ENCODE measurements at regions not wholly inside any gene's neighbourhood (a gene's known extent, or its start where the extent isn't known, plus 50 kb on each side); places are given as distances from the start of the nearest gene placed in this dataset.
A peak's percentile ranks its signal among the peaks of the same experiment; 100 is the strongest.

DNA sequence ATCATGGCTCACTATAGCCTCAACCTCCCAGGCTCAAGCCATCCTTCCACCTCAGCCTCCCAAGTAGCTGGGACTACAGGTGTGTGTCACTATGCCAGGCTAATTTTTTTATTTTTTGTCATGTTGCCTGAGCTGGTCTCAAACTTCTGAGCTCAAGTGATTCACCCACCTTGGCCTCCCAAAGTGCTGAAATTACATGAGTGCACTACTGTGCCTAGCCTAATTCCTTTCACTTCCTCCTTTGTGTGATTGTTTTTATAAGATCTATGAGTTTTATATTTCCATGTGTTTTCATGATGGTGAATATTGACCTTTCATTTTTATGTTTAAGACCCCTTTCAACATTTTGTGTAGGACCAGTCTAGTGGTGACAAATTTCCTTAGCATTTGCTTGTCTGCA is 55.2 kb upstream of the IL12B start:
- no peak for DNase-seq

DNA sequence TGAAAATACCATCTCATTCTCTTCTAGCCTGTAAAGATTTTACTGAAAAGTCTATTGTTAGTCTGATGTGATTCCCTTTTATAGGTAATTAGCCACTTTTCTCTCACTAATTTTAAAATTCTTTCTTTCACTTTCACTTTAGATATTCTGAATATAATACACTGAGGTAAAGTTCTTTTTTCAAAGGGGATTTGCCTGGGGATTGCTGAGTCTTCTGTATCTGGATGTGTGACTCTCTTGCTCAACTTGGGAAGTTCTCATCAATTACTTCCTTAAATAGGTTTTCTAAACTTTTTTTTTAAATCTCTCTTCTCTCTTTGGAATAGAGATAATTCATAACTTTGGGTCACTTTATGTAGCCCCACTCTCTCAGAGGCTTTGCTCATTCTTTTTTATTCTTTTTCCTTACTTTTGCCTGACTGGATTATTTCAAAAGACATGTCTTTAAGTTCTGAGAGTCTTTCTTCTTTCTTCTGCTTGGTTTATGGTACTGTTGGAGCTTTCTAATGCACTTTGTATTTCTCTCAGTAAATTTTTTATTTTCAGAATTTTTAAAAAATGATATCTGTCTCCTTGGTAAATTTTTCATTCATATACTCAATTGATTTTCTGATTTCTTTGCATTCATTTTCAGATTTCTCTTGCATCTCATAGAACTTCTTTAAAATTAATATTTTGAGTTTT is 55.9 kb upstream of the IL12B start:
- no peak for DNase-seq

DNA sequence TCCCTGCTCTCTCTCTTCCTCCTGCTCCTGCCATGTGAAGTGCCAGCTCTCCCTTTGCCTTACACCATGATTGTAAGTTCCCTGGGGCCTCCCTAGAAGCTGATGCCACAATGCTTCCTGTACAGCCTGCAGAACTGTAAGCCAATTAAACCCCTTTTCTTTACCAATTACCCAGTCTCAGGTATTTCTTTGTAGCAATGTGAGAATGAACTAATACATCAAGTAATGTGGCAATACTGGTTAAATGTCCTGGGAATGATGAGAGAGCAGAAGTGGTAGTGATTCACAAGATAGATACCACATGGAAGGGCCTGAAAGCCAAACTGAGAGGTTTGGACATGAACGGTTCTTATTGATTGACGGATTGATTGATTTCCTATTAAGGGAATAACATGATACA is 62.6 kb upstream of the IL12B start:
- DNase-seq, result no peak

DNA sequence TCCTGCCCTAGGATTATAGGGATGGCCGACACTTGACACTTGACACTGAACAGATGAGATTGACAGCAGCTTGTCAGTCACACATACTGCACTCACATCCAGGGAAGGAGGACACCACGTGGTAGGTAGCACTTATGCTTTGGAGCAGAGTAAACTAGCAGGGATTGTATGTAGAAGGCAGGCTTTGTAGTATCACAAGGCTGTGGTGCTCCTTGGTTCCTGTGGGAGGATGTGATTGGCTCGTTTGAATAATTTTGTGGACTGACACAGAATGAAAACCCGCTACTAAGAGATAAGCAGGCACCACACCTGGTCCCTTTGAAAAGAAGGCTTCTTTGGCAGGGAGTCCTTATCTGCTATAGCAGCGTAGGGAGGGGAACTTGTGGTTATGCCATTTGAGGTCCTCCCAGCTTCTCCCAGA is 63.6 kb upstream of the IL12B start:
- no peak for DNase-seq

DNA sequence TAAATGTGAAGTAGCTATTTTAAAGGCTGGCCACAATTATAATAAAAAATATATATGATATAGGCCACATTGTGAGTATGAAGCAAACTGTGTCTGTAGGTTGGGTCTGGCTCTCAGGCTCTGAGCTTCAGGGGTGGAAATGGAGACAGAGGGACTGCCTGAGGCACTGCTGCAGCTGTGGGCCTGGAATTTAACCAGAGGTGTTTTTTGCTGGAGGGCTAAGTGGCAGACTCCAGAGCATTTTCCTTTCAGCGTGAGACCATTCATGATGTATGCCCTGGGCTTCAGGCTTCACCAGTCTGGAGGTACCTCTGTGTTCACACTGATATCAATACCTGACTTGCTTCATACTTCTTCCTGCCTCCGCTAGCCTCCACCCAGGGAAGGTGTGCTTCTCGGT is 64.9 kb upstream of the IL12B start:
- no peak for DNase-seq

DNA sequence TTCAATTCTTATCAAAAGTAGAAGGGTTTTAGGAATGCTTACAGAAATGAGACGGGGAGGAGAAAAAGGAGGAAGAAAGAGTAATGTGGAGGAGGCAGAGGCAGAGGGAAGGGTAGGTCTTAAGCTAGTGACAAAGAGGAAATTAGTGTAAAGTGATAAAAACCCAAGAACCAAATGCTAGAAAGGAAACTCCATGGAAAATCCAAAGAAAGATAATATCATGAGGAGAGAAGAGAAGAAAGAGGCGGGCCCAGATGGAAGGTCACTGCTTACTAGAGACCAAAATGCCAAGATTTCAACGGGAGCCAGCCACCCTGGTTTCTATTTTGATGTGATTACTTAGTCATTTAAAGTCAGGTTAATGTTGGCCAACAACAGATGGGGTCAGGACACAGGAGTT is 68.6 kb upstream of the IL12B start:
- DNase-seq, result no peak

DNA sequence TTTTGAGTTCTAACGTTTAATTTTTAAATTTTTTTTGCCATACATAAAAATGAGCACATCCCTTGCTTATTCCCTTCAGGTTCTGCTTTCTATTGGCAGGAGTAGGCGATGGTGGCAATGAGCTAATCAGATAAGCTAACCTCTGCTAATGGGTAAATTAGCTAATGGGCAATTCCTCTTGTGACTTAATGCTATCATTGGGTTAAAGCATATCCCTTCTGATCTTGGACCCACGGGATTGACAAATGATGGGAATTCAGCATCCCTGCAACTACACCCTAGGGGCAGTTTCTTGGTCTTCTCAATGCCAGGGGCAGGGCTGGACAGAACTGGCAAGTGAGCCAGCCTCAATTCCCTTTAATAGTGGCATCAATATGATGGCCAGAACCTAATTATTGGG is 70.2 kb upstream of the IL12B start:
- no peak for DNase-seq

DNA sequence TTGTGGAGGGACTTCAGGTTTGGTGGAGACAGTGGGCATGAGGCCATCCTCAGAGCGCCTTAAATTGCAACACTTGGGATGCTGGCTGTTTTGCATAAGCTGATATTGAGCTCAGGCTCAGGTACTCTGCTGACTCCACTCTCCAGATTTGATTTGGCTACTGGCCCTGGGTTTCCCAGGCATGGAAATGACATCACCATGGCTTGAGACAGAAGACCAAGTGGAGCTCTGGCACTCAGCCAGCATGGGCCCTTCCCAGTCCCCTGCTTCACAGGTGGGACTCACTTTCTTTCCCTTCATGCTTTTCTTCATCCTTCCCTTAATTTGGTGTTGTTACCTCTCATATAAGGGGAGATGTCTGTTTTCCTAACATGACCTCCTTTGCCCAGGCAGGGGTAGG is 72.0 kb upstream of the IL12B start:
- DNase-seq, result no peak

DNA sequence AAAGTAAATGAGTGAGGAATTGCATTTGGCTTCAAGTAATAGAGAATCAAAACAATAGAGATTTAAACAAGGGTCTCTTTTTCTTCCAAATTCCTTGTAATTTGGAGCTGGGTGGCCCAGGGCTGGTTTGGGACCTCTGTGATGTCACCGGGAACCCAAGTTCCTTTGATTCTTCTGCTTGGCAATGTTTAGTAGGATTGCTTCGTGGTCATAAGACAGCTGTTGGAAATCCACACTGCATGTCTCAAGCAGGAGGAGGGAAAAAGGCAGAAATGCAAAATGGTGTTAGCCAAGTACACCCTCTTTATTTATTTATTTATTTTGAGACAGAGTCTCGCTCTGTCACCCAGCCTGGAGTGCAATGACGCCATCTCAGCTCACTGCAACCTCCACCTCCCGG is 72.6 kb upstream of the IL12B start:
- DNase-seq, result no peak

DNA sequence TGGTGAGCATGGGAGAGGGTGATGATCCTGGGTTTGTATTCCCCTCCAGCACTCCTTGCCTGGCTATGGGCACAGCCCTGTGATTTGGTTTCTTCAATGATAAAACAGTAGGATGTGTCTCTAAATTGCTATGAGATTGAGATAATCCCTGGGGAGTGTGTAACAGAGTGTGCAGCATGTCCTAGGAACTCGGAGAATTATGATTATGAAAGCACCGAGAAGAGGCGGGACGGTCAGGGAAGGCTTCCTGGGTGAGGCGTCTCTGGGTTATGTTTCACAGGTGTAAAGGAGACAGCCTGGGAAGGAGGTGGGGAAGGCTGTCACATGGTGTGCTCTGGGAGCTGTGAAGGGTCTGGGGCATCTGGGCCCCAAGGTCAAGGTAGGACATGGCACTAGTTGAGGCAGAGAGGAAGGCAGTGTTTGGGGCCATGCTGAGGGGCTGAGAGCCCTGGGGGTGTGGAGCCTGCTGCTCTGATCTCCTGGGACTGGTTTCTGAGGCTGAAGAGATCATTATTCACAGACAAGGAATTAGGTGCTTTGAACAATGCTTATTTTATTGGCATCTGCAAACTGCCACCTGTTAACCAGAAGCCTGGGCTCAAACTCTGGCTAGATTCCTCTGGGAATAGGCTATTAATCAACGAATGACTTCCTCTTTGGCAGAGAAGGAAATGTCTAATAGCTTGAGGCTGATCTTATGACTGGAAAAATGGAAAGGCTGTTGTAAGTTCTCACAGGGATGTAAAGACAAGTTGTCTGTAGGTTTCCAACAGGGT is 73.8 kb upstream of the IL12B start:
- no peak for DNase-seq

DNA sequence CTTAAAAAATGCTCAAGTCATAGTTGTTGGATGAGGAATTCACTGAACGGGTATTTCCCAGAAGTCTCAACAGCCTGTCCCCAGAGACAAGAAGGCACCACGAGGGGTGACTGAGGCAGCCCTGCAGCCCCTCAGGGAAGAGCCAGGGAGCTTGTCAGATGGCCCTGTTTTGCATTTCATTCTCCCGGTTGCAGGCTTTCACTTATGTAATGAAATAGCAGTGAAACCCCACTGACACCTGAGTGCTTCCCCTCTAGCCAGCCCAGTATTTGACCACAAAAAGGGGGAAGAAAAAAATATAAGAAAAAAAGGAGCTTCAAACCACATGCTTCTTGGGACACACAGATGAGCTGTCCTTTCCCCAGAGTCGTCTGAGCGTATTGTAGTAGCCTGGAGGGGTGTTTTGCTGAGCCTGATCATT is 75.3 kb upstream of the IL12B start:
- DNase-seq, result no peak

DNA sequence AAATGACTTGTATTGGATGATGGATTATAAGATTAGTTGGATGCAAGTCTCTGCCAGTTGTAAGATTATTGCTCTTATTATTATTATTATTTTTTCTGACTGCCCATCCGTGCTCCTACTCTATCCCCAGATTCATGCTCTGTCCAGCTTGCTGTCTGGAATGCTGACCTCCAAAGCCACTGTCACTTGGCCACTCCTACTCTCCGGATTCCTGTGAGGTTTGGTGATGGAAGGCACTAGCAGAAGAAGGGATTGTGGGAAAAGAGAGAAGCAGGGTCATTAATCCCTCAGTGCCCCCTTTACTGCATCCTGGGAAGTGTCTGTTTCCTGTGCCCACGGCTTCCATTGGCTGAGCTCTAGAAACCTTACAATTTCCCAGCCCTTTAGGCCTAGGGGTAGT is 76.3 kb upstream of the IL12B start:
- DNase-seq, result no peak

DNA sequence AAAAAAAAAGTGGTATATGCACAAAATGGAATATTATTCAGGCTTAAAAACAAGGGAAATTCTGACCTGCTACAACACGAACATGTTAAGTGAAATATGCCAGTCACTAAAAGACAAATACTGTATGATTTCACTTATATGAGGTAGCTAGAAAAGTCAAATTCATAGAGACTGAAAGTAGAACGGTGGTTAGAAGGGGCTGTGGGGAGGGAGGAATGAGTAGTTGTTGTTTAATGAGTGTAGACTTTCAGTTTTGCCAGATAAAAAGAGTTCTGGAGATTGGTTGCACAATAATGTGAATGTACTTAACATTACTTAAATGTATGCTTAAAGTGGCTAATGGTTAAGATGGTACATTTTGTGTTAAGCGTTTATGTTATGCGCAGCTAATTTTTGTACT is 79.5 kb upstream of the IL12B start:
- no peak for DNase-seq

DNA sequence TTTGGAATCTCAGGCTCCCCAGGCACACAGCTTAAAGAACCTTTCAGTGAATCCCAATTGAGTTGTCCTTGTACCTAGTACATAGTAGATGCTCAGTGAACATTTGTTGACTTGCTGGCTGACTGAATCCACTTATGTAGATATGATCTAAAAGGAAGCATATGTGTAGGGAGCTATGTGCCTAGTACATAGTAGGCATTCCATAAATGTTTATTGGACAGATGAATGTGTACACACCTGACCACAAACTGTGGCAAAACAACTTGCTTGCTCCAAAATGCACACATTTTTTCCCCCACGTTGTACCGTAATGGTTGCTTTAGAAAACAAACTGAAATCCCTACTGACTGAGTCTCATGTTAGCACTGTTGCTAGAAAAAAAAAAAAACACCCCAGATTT is 80.2 kb upstream of the IL12B start:
- no peak for DNase-seq

DNA sequence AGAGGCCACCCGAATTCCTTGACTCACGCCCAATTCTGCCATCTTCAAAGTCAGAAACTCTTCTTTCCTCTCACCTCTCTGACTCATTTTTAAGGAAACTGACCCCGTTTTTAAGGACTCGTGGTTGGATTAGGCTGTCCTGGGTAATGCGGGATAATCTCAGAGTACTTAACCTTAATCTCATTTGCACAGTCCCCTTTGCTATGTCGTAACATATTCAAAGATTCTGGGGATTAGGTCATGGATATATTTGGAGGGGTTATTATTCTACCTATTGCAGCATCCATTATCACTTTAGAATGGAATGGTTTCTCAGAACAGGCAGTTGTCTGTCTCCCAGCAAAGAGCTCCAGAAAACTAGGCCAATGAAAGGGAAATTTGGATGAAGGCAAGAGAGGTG is 80.8 kb upstream of the IL12B start:
- no peak for DNase-seq

DNA sequence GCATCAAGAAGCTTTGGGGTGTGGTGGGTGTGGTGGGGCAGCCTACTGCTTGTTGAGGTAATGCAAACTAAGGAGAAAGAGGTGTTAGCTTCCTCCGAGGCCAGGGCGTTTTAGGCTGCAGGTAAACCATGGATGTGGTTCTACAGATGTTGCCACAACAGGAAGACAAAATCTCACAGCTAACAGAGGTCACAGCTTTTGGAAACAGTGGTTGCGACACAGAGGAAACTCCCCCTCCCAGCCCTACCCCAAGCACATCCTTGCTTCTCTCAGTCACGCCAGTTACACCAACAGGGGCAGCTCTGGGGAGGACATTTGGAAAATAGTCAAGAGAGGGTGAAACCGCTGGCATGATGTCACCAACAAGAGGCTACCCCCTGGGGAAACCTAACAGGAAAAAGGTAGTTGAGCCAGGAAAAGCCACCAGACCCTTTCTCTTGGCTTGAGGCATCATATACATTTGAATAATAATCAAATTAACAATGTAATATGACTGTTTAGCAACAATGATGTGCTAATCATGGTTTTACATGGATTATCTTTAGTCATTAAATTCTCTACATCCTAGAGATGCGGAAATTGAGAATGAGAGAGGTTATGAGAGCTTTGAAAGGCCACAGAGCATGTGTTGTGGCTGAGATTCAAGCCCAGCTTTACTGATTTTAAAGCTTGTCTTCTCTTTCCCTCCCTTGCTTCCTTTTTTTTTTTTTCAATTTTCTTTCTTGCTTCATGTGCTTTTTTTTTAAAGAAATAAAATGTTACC is 82.2 kb upstream of the IL12B start:
- DNase-seq, result peak; percentile 40

DNA sequence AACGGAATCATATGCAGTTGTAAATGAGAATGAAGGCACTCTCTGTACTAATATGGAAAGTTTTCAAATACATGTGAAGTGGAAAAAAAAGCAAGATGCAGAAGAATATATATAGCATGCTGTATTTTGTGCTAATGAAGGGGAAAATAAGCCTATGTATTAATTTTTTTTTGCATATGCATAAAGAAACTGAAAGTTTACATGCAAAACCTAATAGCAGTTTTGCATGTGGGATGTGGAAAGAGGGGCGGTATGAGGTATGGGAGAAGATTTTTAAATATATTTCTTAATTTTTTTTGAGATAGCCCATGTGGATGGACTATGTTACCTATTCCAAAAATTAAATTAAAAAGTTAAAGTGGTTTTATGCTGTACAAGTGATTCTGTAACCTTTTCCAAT is 83.7 kb upstream of the IL12B start:
- no peak for DNase-seq

DNA sequence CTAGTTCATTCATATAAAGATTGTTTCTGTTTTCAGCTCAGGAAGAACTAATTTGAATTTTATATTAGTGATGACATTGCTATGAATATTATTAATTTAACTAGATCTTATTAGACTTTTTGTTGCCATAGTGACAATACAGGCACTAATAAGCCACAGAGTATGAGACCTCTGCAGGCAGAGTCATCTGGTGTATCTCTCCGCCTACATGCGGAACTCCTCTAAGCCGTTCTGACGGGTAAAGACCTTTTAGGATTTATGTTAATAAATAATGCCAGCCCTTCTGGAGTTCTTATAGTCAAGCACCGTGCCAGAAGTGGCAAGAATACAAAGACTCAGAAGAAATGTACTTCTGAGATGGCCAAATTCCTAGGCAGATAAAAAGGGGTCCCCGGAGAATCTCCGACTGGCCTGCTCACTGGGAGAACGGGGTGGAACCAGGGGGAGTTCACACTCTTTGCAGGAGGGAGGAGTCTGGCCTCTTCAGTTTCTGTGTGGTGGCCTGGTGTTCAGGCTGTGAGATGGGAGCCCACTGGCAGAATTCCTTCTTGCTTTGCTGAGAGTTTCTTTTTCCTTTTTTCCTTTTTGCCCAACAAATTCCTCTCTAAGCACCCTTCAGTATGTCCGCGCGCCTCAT is 85.1 kb upstream of the IL12B start:
- no peak for DNase-seq

DNA sequence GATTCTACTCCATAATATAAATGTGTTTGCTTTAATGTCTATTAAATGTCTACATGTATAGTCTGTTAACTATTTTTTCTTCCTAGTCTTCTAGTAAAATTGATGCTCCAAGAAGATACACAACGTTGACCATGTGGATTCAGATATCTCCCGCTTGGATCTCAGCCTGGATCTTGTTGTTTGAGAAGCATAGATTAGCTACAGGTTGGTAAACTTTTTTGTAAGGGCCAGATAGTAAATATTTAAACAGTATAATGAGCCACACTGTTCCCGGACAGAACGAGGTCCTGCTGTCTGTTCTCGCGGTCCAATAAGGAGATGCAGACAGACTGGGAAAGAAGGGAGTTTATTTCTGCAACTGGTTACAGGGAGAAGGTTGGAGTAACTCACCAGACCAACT is 86.2 kb upstream of the IL12B start:
- DNase-seq, result no peak

DNA sequence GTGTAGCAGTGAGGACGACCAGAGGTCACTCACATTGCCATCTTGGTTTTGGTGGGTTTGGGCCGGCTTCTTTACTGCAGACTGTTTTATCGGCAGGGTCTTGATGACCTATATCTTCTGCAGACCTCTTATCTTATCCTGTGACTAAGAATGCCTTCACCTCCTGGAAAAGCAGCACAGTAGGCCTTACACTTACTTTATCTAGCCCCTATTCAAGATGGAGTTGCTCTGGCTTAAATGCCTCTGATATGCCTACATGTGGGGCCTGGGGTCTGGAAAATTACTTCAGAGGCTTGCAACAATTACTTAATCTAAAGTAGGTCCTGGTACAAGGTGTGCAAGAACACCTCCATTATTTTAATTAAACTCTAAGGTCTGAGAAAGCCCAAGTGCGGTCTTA is 86.9 kb upstream of the IL12B start:
- DNase-seq, result no peak

DNA sequence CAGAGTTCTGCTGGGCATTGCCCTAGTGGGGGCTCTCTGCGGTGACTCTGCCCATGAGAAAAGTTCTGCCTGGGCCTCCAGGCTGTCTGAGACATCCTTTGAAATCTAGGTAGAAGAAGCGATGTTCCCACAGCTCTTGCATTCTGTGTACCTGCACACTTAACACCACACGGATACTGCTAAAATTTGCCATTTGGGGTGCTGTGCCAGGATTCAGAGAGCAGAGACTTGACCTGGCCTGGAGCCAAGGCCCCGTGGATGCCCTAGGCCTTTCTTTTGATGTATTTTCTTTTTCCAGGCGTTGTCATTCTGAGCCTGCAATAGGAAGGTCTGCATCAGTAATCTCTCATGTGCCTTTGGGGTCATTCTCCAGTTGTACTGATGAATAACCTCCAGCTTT is 89.3 kb upstream of the IL12B start:
- no peak for DNase-seq

DNA sequence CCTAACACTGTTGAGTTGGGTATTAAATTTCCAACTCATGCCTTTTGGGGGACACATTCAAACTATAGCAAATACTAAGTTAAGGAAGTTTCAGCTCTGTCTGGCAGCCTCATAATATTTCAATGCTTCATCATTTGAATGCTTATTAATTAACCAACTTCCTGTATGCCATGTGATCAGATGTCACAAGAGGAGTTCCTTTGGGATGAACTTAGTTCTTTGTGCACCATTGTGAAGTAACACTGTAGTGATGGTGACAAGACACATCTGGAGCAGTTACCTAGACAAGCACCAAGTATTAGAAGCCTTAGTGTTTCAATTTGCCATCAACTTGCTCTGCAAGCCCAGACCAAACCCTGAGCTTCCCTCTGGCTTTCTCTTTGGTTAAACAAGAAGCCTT is 90.7 kb upstream of the IL12B start:
- no peak for DNase-seq

DNA sequence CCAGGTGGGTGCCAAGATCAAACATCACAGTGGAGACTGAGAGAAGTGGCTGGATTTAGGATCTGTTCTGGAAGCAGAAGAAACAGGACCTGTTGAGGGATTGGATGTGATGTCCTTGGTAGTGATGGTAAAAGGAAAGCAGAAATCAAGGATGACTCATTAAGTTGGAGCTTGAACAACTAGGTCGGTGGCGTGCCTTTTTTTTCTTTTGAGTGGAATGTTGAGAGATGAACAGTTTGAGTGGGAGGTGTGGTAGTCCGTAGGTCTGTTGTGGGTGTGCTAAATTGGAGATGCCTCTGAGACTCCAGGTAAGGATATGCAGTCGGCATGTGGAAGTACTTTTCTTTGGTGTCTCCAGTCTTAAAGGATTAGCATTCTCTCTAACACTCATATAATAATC is 92.1 kb upstream of the IL12B start:
- DNase-seq, result no peak

DNA sequence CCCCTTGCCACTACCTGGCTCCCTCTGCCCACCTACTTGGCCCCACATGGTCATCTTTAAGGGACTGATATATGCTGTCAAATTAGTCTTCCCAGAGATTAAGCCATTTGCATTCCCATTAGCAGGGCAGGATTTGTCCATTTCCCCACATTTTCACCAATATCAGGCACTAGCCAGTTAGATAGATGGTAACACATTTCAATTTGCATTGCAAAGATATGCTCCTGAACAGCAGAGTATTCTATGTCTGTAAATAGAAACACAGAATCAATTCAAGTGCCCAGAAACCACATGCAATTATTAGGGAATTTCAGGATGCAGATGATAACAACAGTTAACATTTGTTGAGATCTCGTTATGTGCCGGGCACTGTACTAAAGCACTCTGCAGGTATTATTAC is 92.6 kb upstream of the IL12B start:
- no peak for DNase-seq

Data from stimulated activated CD4-positive, alpha-beta T cell treated with anti-CD3 and anti-CD28 coated beads, Interleukin-4, amount 100 ng/mL, for 1 hour (primary cell).